Motor neuron (in vitro differentiated cells): ENCODE measurements at regions not wholly inside any gene's neighbourhood (a gene's known extent, or its start where the extent isn't known, plus 50 kb on each side); places are given as distances from the start of the nearest gene placed in this dataset.

Experiments
- ATAC-seq, 8 experiments: fragments of 200-7000 bp; cut with Tn5 transposase; replicated peaks in 6 of 8; 2 replicates each; pipeline ENCODE4 v1.8.0; 2021; ENCODE audit warnings: mild to moderate bottlenecking in 8 of 8, moderate library complexity in 8 of 8
- H3K27ac ChIP-seq, 2 donors: fragments of 250-450 bp; sonication (Bioruptor Pico); 2 replicates each; pipeline ENCODE4 v1.9.0; 2021; ENCODE audit warnings: antibody characterized with exemption in 2 of 2, mild to moderate bottlenecking in 2 of 2, moderate library complexity in 1 of 2
- H3K4me1 ChIP-seq, 2 donors: fragments of 250-450 bp; sonication (Bioruptor Pico); replicated peaks in 1 of 2; 2 replicates each; pipeline ENCODE4 v1.6.1; 2021; ENCODE audit warnings: antibody characterized with exemption in 2 of 2, mild to moderate bottlenecking in 2 of 2, moderate library complexity in 1 of 2
- H3K4me3 ChIP-seq, 5 donors: fragments of 250-450 bp; sonication (Bioruptor Pico); 2 replicates each; pipeline ENCODE4 v1.9.0; 2021; ENCODE audit warnings: antibody characterized with exemption in 5 of 5, mild to moderate bottlenecking in 5 of 5, moderate library complexity in 4 of 5
- WGBS, 10 experiments: fragments of 450-650 bp; shearing (Covaris generic); methylation state at CpG; one replicate each; pipeline ENCODE4 v1.0.0; 2022; 5-methylcytosine and 5-hydroxymethylcytosine counted together
- in situ Hi-C, 9 experiments: fragments of 400-800 bp; cut with MboI; loops; one replicate each; pipeline ENCODE4 v1.15.0; 2021; ENCODE audit warnings: low sequenced_read_pairs in 9 of 9, low pct_unique_long_range_greater_than_20kb in 2 of 9; ENCODE audit not compliant: unreplicated experiment in 9 of 9

GRCh38 chr6:103284835-103285234, 1574.9 kb downstream of the HACE1 start:
- in situ Hi-C loops = no loop called here
- Histone ChIP-seq H3K27ac (no peak overlapping the region), H3K4me1 (no peaks in the 10 kb centered on the region), H3K4me3 (no peak overlapping the region)
- no peak for ATAC-seq
- 0 to 59% (median 30%) methylated on average over 1 to 2 of the region's 2 CpGs for WGBS, 10 experiments

GRCh38 chr6:103280417-103280816, 1579.3 kb downstream of the HACE1 start:
- Histone ChIP-seq H3K4me1 (no peaks in the 10 kb centered on the region), H3K4me3 (no peak overlapping the region), H3K27ac (no peak overlapping the region)
- no peak for ATAC-seq
- in situ Hi-C loops = no loop called here
- 14 to 91% (median 71%) methylated on average over 1 to 2 of the region's 2 CpGs for WGBS, 10 experiments

GRCh38 chr6:103277936-103278335, 1581.8 kb downstream of the HACE1 start:
- H3K27ac ChIP-seq = no peak overlapping the region
- WGBS, 10 experiments = 0 to 100% (median 90%) methylated on average over 1 of the region's 1 CpG; no CpG with 5 or more reads in 4 of the 10 experiments
- ATAC-seq = no peak
- in situ Hi-C loops = no loop called here
- no peak overlapping the region for H3K4me3 ChIP-seq
- no peaks in the 10 kb centered on the region for H3K4me1 ChIP-seq

GRCh38 chr6:103273048-103273447, 1586.7 kb downstream of the HACE1 start:
- 0 to 80% (median 32%) methylated on average over 1 of the region's 1 CpG; no CpG with 5 or more reads in 2 of the 10 experiments for WGBS, 10 experiments
- Histone ChIP-seq H3K4me1 (no peaks in the 10 kb centered on the region), H3K4me3 (no peak overlapping the region), H3K27ac (no peak overlapping the region)
- in situ Hi-C loops = no loop called here
- peak in 6 of 8 experiments; percentile 46 to 77 (median 52) for ATAC-seq

- ATAC-seq = no peak
These were observed 1590.1 kb downstream of the HACE1 start for GRCh38 chr6:103269581-103269980.

GRCh38 chr6:103268335-103268734, 1591.4 kb downstream of the HACE1 start:
- H3K4me1 ChIP-seq = no peaks in the 10 kb centered on the region
- WGBS, 10 experiments = 0 to 94% (median 68%) methylated on average over 1 to 2 of the region's 2 CpGs
- no peak overlapping the region for H3K27ac ChIP-seq
- no peak overlapping the region for H3K4me3 ChIP-seq
- ATAC-seq = no peak
- in situ Hi-C loops = no loop called here

More at GRCh38 chr6:103269581-103269980, 1590.1 kb downstream of the HACE1 start:
- H3K4me1 ChIP-seq = no peaks in the 10 kb centered on the region
- in situ Hi-C loops = no loop called here
- no peak overlapping the region for H3K4me3 ChIP-seq
- WGBS, 10 experiments = 0 to 100% (median 77%) methylated on average over 1 to 2 of the region's 2 CpGs
- H3K27ac ChIP-seq = no peak overlapping the region

GRCh38 chr6:103264020-103264419, 1595.7 kb downstream of the HACE1 start:
- Histone ChIP-seq H3K4me1 (no peaks in the 10 kb centered on the region), H3K27ac (no peak overlapping the region), H3K4me3 (no peak overlapping the region)
- ATAC-seq = no peak
- in situ Hi-C loops = no loop called here
- 0 to 100% (median 97%) methylated on average over 1 to 5 of the region's 9 CpGs; no CpG with 5 or more reads in 4 of the 10 experiments for WGBS, 10 experiments

- no peak for ATAC-seq
- in situ Hi-C loops = no loop called here
These were observed 1604.6 kb downstream of the HACE1 start for GRCh38 chr6:103255132-103255531.

GRCh38 chr6:103236923-103237322, 1622.8 kb downstream of the HACE1 start:
- in situ Hi-C loops = no loop called here
- Histone ChIP-seq H3K4me3 (no peak overlapping the region), H3K4me1 (no peaks in the 10 kb centered on the region), H3K27ac (no peak overlapping the region)
- no peak for ATAC-seq

More at GRCh38 chr6:103255132-103255531, 1604.6 kb downstream of the HACE1 start:
- H3K4me3 ChIP-seq = no peak overlapping the region
- H3K4me1 ChIP-seq = no peaks in the 10 kb centered on the region
- 14 to 100% (median 86%) methylated on average over 1 to 2 of the region's 2 CpGs; no CpG with 5 or more reads in 1 of the 10 experiments for WGBS, 10 experiments
- H3K27ac ChIP-seq = no peak overlapping the region

GRCh38 chr6:103231181-103231580, 1628.5 kb downstream of the HACE1 start:
- H3K4me1 ChIP-seq = no peaks in the 10 kb centered on the region
- no peak overlapping the region for H3K4me3 ChIP-seq
- H3K27ac ChIP-seq = no peak overlapping the region
- in situ Hi-C loops = no loop called here
- no peak for ATAC-seq

GRCh38 chr6:103215847-103216246, 1643.9 kb downstream of the HACE1 start:
- no peak overlapping the region for H3K27ac ChIP-seq
- in situ Hi-C loops = no loop called here
- no peak overlapping the region for H3K4me3 ChIP-seq
- ATAC-seq = peak in 2 of 8 experiments; percentile 36 to 61
- H3K4me1 ChIP-seq = no peaks in the 10 kb centered on the region

GRCh38 chr6:103210686-103211085, 1649.0 kb downstream of the HACE1 start:
- H3K4me1 ChIP-seq = no peaks in the 10 kb centered on the region
- in situ Hi-C loops = no loop called here
- 0 to 83% (median 36%) methylated on average over 1 to 2 of the region's 2 CpGs for WGBS, 10 experiments
- no peak overlapping the region for H3K4me3 ChIP-seq
- no peak for ATAC-seq
- no peak overlapping the region for H3K27ac ChIP-seq

GRCh38 chr6:103198386-103198785, 1661.3 kb downstream of the HACE1 start:
- no peak overlapping the region for H3K27ac ChIP-seq
- 0 to 76% (median 67%) methylated on average over 1 to 6 of the region's 6 CpGs; no CpG with 5 or more reads in 1 of the 10 experiments for WGBS, 10 experiments
- no peaks in the 10 kb centered on the region for H3K4me1 ChIP-seq
- in situ Hi-C loops = no loop called here
- H3K4me3 ChIP-seq = no peak overlapping the region
- ATAC-seq = no peak

GRCh38 chr6:103193413-103193812, 1666.3 kb downstream of the HACE1 start:
- WGBS, 10 experiments = 0 to 90% (median 70%) methylated on average over 1 to 3 of the region's 3 CpGs
- ATAC-seq = no peak
- H3K27ac ChIP-seq = no peak overlapping the region
- in situ Hi-C loops = no loop called here
- H3K4me3 ChIP-seq = no peak overlapping the region
- H3K4me1 ChIP-seq = no peaks in the 10 kb centered on the region
